Keratinocyte (primary cell): ENCODE measurements at regions not wholly inside any gene's neighbourhood (a gene's known extent, or its start where the extent isn't known, plus 50 kb on each side); places are given as distances from the start of the nearest gene placed in this dataset.

ENCODE experiments used
- CTCF ChIP-seq, 3 experiments: IDR thresholded peaks in 1 of 3; conservative IDR thresholded peaks in 1 of 3; optimal IDR thresholded peaks in 1 of 3; 2 replicates in 2 of 3; 3 replicates in 1 of 3; pipeline versions ENCODE3 to v1.5.1; 2011; ENCODE audit warnings: low read length in 3 of 3, mild to moderate bottlenecking in 3 of 3, moderate library complexity in 2 of 3, control low read depth in 1 of 3, inconsistent platforms in 1 of 3; ENCODE audit not compliant: insufficient read depth in 2 of 3; ENCODE audit errors: extremely low read depth in 1 of 3
- EZH2 ChIP-seq: IDR thresholded peaks from one replicate; pipeline ENCODE4 v1.6.1; 2012; ENCODE audit warnings: inconsistent platforms, mild to moderate bottlenecking, low read length, moderate library complexity

DNA sequence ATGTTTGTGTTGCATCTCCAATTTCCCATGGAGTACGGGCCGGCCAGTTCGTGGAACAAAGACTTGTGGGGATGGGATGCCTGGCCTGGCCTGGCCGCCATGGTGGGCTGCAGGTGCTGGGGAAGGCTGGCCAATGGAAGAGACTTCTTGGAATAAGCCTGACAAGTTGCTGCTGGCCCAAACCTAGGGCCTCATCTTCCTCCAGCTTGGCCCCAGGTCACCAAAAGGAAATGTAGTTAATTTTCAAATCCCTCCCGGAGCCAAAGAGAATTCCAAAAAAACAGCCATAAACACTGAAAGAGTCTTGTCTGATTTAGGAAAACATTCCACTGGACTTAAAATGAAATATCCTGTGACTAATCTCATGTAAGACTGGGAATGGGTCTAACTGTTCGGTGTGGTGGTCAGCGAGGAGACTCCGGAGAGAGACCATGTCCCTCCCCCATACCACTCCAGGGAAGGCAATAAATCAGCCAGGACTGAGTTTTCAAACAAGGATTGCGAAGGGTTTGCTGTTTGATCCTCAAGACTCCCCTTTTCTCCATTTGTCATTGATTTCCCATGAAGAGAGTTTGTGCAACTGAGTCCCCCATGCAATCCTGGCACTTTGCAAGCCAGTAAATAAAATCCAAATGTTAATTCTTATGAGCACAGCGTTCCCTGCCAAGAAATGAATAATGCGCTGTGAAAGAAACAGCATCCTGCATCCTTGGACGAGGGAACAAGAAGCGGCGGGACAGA is 128.7 kb upstream of the HABP2 start:
- TF ChIP-seq EZH2 (no peak), CTCF (optimal IDR thresholded peaks at IDR 0.05 in 1 of 3, IDR thresholded peaks at IDR 0.05 in 1 of 3, conservative IDR thresholded peaks at IDR 0.05 in 1 of 3; ENCODE audit: extremely low read depth in 1 of 3, insufficient read depth in 2 of 3, low read length in 3 of 3) (no peak)
